BJ (cell line): ENCODE measurements at regions not wholly inside any gene's neighbourhood (a gene's known extent, or its start where the extent isn't known, plus 50 kb on each side); places are given as distances from the start of the nearest gene placed in this dataset.

Source experiments
- CTCF ChIA-PET: fragments of 350-600 bp; formaldehyde crosslinking; extraction: SDS; loops from one replicate; lab custom pipeline; 2021; ENCODE audit warnings: antibody characterized with exemption, inconsistent platforms; lab: Yijun Ruan, JAX
- POLR2A ChIA-PET: fragments of 300-600 bp; sonication (Branson Sonifier 250); formaldehyde crosslinking; extraction: SDS; loops from one replicate; lab custom pipeline; 2021; ENCODE audit warnings: antibody characterized with exemption; lab: Charles Lee
- DNase-seq: peaks from one replicate; pipeline ENCODE4 v3.0.0-alpha.2; 2011; ENCODE audit warnings: low read depth
- H3K27me3 ChIP-seq: 2 replicates; pipeline ENCODE4 v1.6.0; 2011; ENCODE audit warnings: low read length; ENCODE audit not compliant: control insufficient read depth, insufficient read depth
- H3K36me3 ChIP-seq: 2 replicates; pipeline ENCODE4 v1.5.1; 2011; ENCODE audit warnings: low read length; ENCODE audit not compliant: control insufficient read depth, insufficient read depth
- H3K4me3 ChIP-seq: 2 replicates; pipeline ENCODE4 v1.5.1; 2011; ENCODE audit warnings: low read depth, mild to moderate bottlenecking, control low read depth, low read length
- TF ChIP-seq, protein P1 (sequence below): IDR thresholded peaks from 2 replicates; pipeline ENCODE4 v1.5.1; 2011; ENCODE audit warnings: low read depth, mild to moderate bottlenecking, control low read depth, inconsistent platforms, low read length, moderate library complexity; ENCODE audit not compliant: insufficient read depth

DNA sequence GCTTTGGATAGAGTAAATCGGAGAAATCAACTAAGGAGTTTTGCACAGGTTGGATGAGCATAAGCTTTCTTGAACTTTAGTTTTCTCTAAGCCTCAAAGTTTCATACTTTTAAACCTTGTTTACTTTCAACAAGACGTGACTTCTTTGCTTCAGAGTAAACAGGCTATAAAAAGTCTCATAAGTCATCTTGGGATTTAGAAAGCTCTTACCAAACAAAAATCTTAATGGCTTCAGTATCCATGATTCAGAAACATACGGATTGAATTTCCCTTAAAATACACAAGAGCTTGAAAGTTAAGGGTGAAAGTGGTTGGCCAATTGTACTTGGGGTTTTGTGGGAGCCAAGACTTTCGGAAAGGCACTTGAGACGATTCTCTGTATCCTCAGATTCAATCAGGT is 270.9 kb upstream of the ANKH start:
- peak; percentile 44 for DNase-seq
- POLR2A ChIA-PET = no interaction called here
- H3K27me3 ChIP-seq = peaks cover 6% of the 10 kb centered on the region; the same call in 1 of the 2 replicates
- no peak overlapping the region for H3K4me3 ChIP-seq
- TF ChIP-seq, protein P1, sequence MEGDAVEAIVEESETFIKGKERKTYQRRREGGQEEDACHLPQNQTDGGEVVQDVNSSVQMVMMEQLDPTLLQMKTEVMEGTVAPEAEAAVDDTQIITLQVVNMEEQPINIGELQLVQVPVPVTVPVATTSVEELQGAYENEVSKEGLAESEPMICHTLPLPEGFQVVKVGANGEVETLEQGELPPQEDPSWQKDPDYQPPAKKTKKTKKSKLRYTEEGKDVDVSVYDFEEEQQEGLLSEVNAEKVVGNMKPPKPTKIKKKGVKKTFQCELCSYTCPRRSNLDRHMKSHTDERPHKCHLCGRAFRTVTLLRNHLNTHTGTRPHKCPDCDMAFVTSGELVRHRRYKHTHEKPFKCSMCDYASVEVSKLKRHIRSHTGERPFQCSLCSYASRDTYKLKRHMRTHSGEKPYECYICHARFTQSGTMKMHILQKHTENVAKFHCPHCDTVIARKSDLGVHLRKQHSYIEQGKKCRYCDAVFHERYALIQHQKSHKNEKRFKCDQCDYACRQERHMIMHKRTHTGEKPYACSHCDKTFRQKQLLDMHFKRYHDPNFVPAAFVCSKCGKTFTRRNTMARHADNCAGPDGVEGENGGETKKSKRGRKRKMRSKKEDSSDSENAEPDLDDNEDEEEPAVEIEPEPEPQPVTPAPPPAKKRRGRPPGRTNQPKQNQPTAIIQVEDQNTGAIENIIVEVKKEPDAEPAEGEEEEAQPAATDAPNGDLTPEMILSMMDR = no peak
- CTCF ChIA-PET = no interaction called here
- H3K36me3 ChIP-seq = no peaks in the 10 kb centered on the region

DNA sequence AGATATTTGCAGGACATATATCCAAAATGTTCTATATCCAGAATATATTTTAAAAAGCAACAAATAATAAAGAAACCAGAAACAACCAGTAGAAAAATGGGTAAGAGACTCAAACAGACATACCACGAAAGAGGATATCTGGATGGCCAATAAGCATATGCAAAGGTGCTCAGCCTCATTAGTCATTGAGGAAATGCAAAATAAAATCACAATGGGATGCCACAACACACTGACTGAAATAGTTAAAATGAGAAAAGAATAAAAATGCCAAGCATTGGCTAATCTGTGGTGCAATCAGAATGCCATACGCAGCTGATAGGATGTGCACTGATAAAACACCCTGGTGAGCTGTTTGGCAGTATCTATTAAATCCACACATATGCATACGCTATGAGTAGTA is 265.8 kb upstream of the ANKH start:
- Histone ChIP-seq H3K4me3 (no peak overlapping the region), H3K36me3 (no peaks in the 10 kb centered on the region), H3K27me3 (peaks cover under 1% of the 10 kb centered on the region; the same call in 1 of the 2 replicates)
- POLR2A ChIA-PET = no interaction called here
- CTCF ChIA-PET = no interaction called here
- DNase-seq = no peak
- TF ChIP-seq, protein P1 = no peak

DNA sequence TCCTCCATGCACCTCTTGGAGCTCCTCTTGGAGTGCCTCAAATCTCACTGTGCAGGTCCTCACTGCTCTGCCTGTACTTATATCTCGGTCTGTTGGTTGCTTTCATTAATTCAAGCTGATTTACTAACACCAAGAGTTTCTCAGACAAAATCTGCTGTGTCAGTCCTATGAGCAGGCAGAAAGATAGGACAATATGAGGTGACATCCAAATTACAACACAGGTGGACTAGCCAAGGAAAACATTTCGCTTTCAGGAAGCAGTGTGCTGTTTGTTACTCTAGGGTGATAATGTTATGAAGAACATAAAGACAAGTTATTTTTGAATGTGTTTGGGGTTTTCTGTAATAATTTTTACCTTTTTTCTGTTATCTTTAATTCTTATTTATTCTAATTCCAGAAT is 264.1 kb upstream of the ANKH start:
- no peaks in the 10 kb centered on the region for H3K27me3 ChIP-seq
- TF ChIP-seq, protein P1 = no peak
- no peak for DNase-seq
- H3K36me3 ChIP-seq = no peaks in the 10 kb centered on the region
- ChIA-PET CTCF (interaction anchor here (1.1 kb wide), 1 partner anchor 46 kb away, joined by 3 read pairs; no protein-coding TSS in a partner anchor), POLR2A (no interaction called here)
- H3K4me3 ChIP-seq = no peak overlapping the region

DNA sequence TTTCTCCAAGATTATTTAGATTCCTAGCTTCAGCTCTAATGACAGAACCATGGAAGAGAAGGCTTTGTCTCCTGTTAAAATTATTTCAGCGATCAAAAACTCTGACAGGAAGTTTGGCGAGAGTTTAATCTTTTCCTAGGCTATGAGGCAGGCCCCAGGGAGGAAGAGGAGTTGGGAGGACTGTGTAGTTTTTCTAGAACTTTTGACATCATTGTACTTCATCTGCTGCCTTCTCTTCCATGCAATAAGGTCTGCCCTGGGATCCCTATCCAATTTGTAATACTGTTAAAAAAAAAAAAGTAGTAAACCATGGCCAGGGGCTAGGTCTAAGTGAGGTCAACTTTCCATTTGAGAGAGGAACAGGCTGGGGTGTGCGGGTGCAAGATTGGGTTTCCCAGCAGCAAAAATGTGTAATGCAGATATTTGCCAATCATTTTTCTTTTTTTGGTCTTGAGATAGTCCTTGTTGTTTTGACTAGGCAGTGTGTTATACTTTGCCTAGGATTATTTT is 261.9 kb upstream of the ANKH start:
- CTCF ChIA-PET = interaction anchor here (1.2 kb wide), 1 partner anchor 28 kb away, joined by 4 read pairs; no protein-coding TSS in a partner anchor
- H3K4me3 ChIP-seq = no peak overlapping the region
- no peaks in the 10 kb centered on the region for H3K36me3 ChIP-seq
- H3K27me3 ChIP-seq = no peaks in the 10 kb centered on the region
- no peak for DNase-seq
- TF ChIP-seq, protein P1 = no peak
- POLR2A ChIA-PET = no interaction called here

DNA sequence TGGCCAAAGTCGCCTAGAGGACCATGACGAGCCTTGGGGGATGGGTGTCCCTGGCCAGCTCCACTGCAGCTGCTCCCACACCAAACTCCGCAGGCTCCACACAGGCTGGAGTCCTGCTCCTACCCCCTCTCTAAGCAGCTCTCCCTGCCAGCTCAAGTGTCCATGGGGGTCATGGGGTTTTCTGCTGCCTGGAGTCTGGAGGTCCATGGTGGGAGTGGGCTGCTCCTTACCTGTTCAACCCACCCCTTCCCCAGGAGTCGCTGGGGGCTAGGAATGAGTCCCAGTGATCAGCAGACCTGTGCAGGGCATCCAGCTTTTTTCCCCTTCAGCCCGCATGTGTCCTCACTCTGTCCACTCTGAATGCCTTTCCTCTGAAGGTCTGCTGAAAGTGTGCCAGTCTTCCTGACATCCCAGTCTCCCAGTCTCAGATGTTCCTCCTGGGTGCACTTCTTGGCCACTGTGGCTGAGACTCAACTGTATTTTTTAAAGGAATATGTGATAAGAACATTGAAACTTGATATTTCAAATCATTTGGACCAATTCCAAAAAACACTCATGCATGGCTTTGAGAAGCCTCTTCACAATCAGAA is 261.3 kb upstream of the ANKH start:
- Histone ChIP-seq H3K27me3 (no peaks in the 10 kb centered on the region), H3K4me3 (no peak overlapping the region), H3K36me3 (no peaks in the 10 kb centered on the region)
- TF ChIP-seq, protein P1 = no peak
- no peak for DNase-seq
- CTCF ChIA-PET = interaction anchor here (1.2 kb wide), 1 partner anchor 27 kb away, joined by 4 read pairs; no protein-coding TSS in a partner anchor
- POLR2A ChIA-PET = interaction anchor here (0.5 kb wide), 1 partner anchor 262 kb away, joined by 3 read pairs; no protein-coding TSS in a partner anchor
